SU-DHL-6 (cell line): ENCODE measurements at regions not wholly inside any gene's neighbourhood (a gene's known extent, or its start where the extent isn't known, plus 50 kb on each side); places are given as distances from the start of the nearest gene placed in this dataset.

Experiments
- CTCF ChIP-seq: fragments of 200-600 bp; sonication (generic); IDR thresholded peaks from one replicate; pipeline ENCODE4 v1.5.1; 2017; ENCODE audit warnings: antibody characterized with exemption, mild to moderate bottlenecking, low read length, moderate library complexity; ENCODE audit not compliant: insufficient read depth, poor library complexity, severe bottlenecking
- EZH2phosphoT487 ChIP-seq: fragments of 200-600 bp; sonication (generic), shearing (Covaris generic); conservative IDR thresholded peaks from 2 replicates; pipeline ENCODE4 v1.6.1; 2018; ENCODE audit warnings: mild to moderate bottlenecking, antibody characterized with exemption, low read length, moderate library complexity, mixed read lengths

- TF ChIP-seq CTCF (no peak), EZH2phosphoT487 (no peak)
Observed at GRCh38 chrX:45740291-45740690, 539.6 kb upstream of the DIPK2B start.
